GM19351 (cell line): ENCODE measurements at regions not wholly inside any gene's neighbourhood (a gene's known extent, or its start where the extent isn't known, plus 50 kb on each side); places are given as distances from the start of the nearest gene placed in this dataset.

Experiments
- ATAC-seq: cut with Tn5 transposase; IDR thresholded peaks from one replicate; pipeline ENCODE4 v1.9.1; 2021; ENCODE audit warnings: mild to moderate bottlenecking, moderate library complexity; ENCODE audit not compliant: unreplicated experiment

GRCh38 chr7:52502281-52502680 lies 533.2 kb upstream of the POM121L12 start:
- no peak for ATAC-seq

GRCh38 chr7:52501696-52502095 lies 533.7 kb upstream of the POM121L12 start:
- ATAC-seq: no peak

GRCh38 chr7:52500841-52501240 lies 534.6 kb upstream of the POM121L12 start:
- ATAC-seq: no peak

GRCh38 chr7:52498366-52498765 lies 537.1 kb upstream of the POM121L12 start:
- no peak for ATAC-seq

GRCh38 chr7:52486267-52486666 lies 549.2 kb upstream of the POM121L12 start:
- ATAC-seq: no peak

GRCh38 chr7:52482076-52482475 lies 553.4 kb upstream of the POM121L12 start:
- ATAC-seq: no peak

- no peak for ATAC-seq
Observed at GRCh38 chr7:52481571-52481970, 553.9 kb upstream of the POM121L12 start.

GRCh38 chr7:52479990-52480389 lies 555.4 kb upstream of the POM121L12 start:
- ATAC-seq: no peak

- ATAC-seq: no peak
Observed at GRCh38 chr7:52475001-52475582, 560.3 kb upstream of the POM121L12 start.

- ATAC-seq: no peak
Observed at GRCh38 chr7:52473756-52474155, 561.7 kb upstream of the POM121L12 start.

GRCh38 chr7:52472006-52472620 lies 563.3 kb upstream of the POM121L12 start:
- ATAC-seq: no peak

- ATAC-seq: no peak
Observed at GRCh38 chr7:52465216-52465615, 570.2 kb upstream of the POM121L12 start.

- no peak for ATAC-seq
Observed at GRCh38 chr7:52463341-52463740, 572.1 kb upstream of the POM121L12 start.

GRCh38 chr7:52462474-52462873 lies 573.0 kb upstream of the POM121L12 start:
- no peak for ATAC-seq

GRCh38 chr7:52455571-52455970 lies 579.9 kb upstream of the POM121L12 start:
- ATAC-seq: no peak

GRCh38 chr7:52450816-52451215 lies 584.6 kb upstream of the POM121L12 start:
- no peak for ATAC-seq

GRCh38 chr7:52447581-52448180 lies 587.8 kb upstream of the POM121L12 start:
- no peak for ATAC-seq

GRCh38 chr7:52436278-52436677 lies 599.2 kb upstream of the POM121L12 start:
- ATAC-seq: no peak

GRCh38 chr7:52431082-52431815 lies 604.2 kb upstream of the POM121L12 start:
- ATAC-seq: no peak

- ATAC-seq: no peak
Observed at GRCh38 chr7:52423251-52423650, 612.2 kb upstream of the POM121L12 start.

GRCh38 chr7:52413051-52413450 lies 622.4 kb upstream of the POM121L12 start:
- no peak for ATAC-seq

- ATAC-seq: no peak
Observed at GRCh38 chr7:52410032-52410431, 625.4 kb upstream of the POM121L12 start.
